AG04450 (cell line): ENCODE measurements at regions not wholly inside any gene's neighbourhood (a gene's known extent, or its start where the extent isn't known, plus 50 kb on each side); places are given as distances from the start of the nearest gene placed in this dataset.

Source experiments
- CTCF ChIA-PET: fragments of 300-600, 350-600 bp; formaldehyde crosslinking; extraction: SDS; loops from one replicate; lab custom pipeline; 2022; ENCODE audit warnings: antibody characterized with exemption, inconsistent platforms; lab: Charles Lee
- POLR2A ChIA-PET: fragments of 350-600 bp; formaldehyde crosslinking; extraction: SDS; loops from one replicate; lab custom pipeline; 2021; ENCODE audit warnings: antibody characterized with exemption, inconsistent platforms; lab: Yijun Ruan, JAX
- DNase-seq: peaks from one replicate; pipeline ENCODE4 v3.0.0-alpha.2; 2011; ENCODE audit warnings: low read depth, low spot score
- H3K27ac ChIP-seq: one replicate; pipeline ENCODE4 v1.5.1; 2012; ENCODE audit warnings: low read depth, low read length, control low read depth
- H3K27me3 ChIP-seq: one replicate; pipeline ENCODE4 v1.6.0; 2012; ENCODE audit warnings: low read length; ENCODE audit not compliant: control insufficient read depth, insufficient read depth
- H3K4me3 ChIP-seq: 2 replicates; pipeline ENCODE4 v1.5.1; 2011; ENCODE audit warnings: mild to moderate bottlenecking, low read depth, low read length, control low read depth
- H3K9me3 ChIP-seq: 2 replicates; pipeline ENCODE4 v1.5.1; 2012; ENCODE audit warnings: low read length; ENCODE audit not compliant: control insufficient read depth, insufficient read depth
- TF ChIP-seq, protein P1 (sequence below): IDR thresholded peaks from 2 replicates; pipeline ENCODE4 v1.5.1; 2011; ENCODE audit warnings: low read depth, low read length, control low read depth, inconsistent platforms

DNA sequence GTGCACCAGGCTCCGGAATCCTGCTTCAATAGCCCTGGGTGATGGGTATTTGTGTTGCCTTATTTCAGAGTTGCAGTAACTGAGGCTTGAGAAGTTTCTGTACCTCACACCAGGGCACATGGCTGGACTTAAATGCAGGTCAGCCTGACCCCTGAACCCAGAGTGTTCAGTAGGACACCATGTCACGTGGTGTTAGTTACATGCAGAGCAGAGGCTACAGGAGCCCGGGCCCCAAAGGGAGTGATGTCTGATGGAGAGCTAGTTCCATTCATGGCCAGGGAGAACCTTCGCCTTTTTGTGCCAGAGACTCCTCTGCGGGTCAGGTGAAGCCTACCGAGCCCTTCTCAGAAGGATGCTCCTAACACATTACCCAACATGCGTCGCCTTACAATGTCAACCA is 161.4 kb upstream of the CST7 start:
- Histone ChIP-seq H3K27ac (no peak overlapping the region), H3K9me3 (no peaks in the 10 kb centered on the region), H3K4me3 (no peak overlapping the region), H3K27me3 (peaks cover 9% of the 10 kb centered on the region)
- ChIA-PET POLR2A (no interaction called here), CTCF (interaction anchor here (1.0 kb wide), 1 partner anchor 627 kb away, joined by 3 read pairs; no protein-coding TSS in a partner anchor)
- no peak for DNase-seq
- TF ChIP-seq, protein P1, sequence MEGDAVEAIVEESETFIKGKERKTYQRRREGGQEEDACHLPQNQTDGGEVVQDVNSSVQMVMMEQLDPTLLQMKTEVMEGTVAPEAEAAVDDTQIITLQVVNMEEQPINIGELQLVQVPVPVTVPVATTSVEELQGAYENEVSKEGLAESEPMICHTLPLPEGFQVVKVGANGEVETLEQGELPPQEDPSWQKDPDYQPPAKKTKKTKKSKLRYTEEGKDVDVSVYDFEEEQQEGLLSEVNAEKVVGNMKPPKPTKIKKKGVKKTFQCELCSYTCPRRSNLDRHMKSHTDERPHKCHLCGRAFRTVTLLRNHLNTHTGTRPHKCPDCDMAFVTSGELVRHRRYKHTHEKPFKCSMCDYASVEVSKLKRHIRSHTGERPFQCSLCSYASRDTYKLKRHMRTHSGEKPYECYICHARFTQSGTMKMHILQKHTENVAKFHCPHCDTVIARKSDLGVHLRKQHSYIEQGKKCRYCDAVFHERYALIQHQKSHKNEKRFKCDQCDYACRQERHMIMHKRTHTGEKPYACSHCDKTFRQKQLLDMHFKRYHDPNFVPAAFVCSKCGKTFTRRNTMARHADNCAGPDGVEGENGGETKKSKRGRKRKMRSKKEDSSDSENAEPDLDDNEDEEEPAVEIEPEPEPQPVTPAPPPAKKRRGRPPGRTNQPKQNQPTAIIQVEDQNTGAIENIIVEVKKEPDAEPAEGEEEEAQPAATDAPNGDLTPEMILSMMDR: no peak

DNA sequence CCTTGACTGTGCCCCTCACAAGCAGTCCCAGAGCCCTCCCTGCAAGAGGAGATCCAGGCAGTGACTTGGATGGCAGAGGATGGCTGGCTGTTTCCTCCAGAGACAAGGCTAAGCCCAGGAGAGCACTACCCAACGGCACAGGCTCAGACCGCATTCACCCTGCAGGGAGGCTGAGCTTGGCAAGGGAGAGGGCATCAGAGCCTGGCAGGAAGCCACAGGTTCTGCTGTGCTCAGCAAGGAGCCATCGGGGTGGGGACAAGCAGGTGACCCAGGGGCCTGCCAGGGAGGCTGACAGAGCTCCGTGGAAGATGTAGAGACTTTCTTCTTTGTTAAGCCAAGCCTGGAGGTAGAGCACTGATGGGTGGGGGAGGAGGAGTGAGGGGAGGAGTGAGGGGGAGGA is 159.2 kb upstream of the CST7 start:
- TF ChIP-seq, protein P1: no peak
- no peak for DNase-seq
- peaks cover 3% of the 10 kb centered on the region for H3K27me3 ChIP-seq
- H3K4me3 ChIP-seq: no peak overlapping the region
- CTCF ChIA-PET: no interaction called here
- POLR2A ChIA-PET: no interaction called here
- H3K27ac ChIP-seq: no peak overlapping the region
- H3K9me3 ChIP-seq: no peaks in the 10 kb centered on the region

DNA sequence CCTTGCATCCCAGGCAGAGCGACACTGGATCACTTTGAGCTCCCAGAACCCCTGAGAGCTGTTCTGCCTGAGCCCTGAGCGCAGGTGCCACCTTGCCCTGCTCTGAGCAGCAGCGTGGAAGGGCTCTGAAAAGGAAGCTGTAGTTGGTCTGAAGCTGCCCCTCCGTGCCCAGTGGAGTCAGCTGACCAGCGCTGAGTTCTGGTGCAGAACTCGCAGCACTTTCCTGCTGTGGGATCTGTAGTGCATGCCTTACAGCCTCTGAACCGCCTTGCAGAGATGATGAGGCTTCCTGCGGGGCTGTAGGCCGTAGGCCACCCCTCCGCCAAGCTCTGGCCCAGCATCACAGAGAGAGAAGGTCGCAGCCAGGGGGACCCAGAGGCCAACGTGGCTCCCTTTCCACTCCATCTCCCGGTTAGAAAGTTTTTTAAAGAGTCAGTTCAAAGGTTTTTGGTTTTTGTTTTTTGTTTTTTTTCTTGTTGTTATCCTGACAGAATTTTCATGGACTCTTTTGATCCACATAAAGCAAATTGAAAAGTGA is 158.3 kb upstream of the CST7 start:
- no peak for DNase-seq
- ChIA-PET POLR2A (no interaction called here), CTCF (no interaction called here)
- Histone ChIP-seq H3K9me3 (no peaks in the 10 kb centered on the region), H3K27me3 (peaks cover 3% of the 10 kb centered on the region), H3K4me3 (no peak overlapping the region), H3K27ac (no peak overlapping the region)
- TF ChIP-seq, protein P1: no peak

DNA sequence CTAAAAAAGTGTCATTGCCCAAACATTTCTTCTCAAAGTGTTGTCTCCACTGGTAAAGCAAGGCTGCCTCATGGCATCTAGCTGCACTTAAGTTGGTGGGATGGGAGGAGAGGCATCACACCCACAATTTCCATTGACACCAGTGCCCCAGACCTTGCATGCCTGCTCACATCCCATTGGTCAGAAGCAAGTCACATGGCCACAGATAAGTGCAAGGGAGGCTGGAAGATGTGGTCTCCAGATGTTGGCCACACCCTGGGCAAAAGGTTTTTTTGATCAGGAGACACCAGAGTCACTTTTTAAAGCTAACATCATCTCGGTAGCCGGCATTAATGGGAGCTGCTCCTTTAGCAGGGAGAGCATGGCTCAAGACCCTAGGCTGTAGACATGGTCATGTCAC is 157.1 kb upstream of the CST7 start:
- no peak overlapping the region for H3K4me3 ChIP-seq
- H3K9me3 ChIP-seq: no peaks in the 10 kb centered on the region
- CTCF ChIA-PET: interaction anchor here (1.5 kb wide), 1 partner anchor 10 kb away, joined by 3 read pairs; no protein-coding TSS in a partner anchor
- TF ChIP-seq, protein P1: no peak
- DNase-seq: no peak
- H3K27ac ChIP-seq: no peak overlapping the region
- POLR2A ChIA-PET: no interaction called here
- peaks cover 3% of the 10 kb centered on the region for H3K27me3 ChIP-seq

DNA sequence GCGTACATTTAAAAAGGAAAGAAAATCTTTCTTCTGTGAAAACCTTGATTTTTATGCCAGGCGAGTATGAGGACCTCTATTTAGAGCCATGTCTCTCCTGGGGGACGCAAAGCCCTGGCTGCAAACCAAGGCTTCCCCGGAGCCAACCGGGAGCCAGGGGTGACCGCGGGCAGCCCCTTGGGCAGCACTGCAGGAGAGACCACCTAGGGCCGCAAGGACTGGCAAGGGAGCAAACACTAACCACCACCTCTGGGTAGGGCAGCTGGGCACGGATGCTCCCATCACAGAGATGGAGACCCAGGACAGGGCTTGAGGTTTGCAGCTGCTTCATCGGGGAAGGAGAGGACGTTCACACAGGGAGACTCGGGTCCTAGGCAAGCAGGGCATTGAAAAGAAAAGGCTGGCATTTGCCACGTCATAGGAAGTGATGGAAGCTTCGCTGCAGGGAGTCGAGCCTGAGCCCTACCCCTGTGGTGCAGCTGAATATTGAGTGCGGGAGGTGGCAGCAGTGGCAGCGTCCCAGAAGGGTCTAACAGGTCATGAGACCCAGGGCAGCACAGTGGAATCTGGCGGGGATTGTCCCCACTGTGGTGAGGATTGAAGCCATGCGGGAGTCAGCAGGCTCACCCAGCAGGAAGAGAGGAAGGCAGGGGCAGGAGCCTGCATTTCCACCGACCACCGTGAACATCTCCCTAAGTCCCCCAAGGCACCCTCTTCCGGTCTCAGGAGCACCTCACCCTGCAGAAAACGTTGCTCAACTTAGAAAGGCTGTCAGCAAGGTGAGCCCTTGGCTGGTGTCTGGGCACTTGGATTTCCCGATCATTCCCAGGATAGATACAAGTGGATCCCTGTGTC is 156.2 kb upstream of the CST7 start:
- TF ChIP-seq, protein P1: no peak
- POLR2A ChIA-PET: no interaction called here
- no peaks in the 10 kb centered on the region for H3K9me3 ChIP-seq
- H3K27ac ChIP-seq: no peak overlapping the region
- CTCF ChIA-PET: interaction anchor here (1.5 kb wide), 1 partner anchor 11 kb away, joined by 3 read pairs; no protein-coding TSS in a partner anchor
- no peak overlapping the region for H3K4me3 ChIP-seq
- H3K27me3 ChIP-seq: peaks cover 3% of the 10 kb centered on the region
- no peak for DNase-seq
